Endothelial cell (in vitro differentiated cells): ENCODE measurements at regions not wholly inside any gene's neighbourhood (a gene's known extent, or its start where the extent isn't known, plus 50 kb on each side); places are given as distances from the start of the nearest gene placed in this dataset.

Source experiments
- DNase-seq: peaks from one replicate; pipeline ENCODE4 v3.0.0; 2021; ENCODE audit warnings: low spot score
- H3K27ac Mint-ChIP-seq: one replicate; pipeline ENCODE4 v1.8.0; 2021; ENCODE audit warnings: mixed read lengths, inconsistent platforms; ENCODE audit not compliant: unreplicated experiment
- H3K27me3 Mint-ChIP-seq: one replicate; pipeline ENCODE4 v1.8.0; 2021; ENCODE audit warnings: mild to moderate bottlenecking, moderate library complexity, mixed read lengths, inconsistent platforms; ENCODE audit not compliant: unreplicated experiment
- H3K36me3 Mint-ChIP-seq: one replicate; pipeline ENCODE4 v1.8.0; 2021; ENCODE audit warnings: mild to moderate bottlenecking, low read depth, mixed read lengths, inconsistent platforms; ENCODE audit not compliant: unreplicated experiment
- H3K4me1 Mint-ChIP-seq: one replicate; pipeline ENCODE4 v1.8.0; 2021; ENCODE audit warnings: mild to moderate bottlenecking, mixed read lengths, inconsistent platforms; ENCODE audit not compliant: unreplicated experiment
- H3K4me3 Mint-ChIP-seq: one replicate; pipeline ENCODE4 v1.8.0; 2021; ENCODE audit warnings: mild to moderate bottlenecking, mixed read lengths, inconsistent platforms; ENCODE audit not compliant: unreplicated experiment
- H3K9me3 Mint-ChIP-seq: one replicate; pipeline ENCODE4 v1.8.0; 2021; ENCODE audit warnings: mixed read lengths, inconsistent platforms; ENCODE audit not compliant: unreplicated experiment
- CTCF ChIP-seq: fragments of 200-600 bp; sonication (generic); IDR thresholded peaks from one replicate; pipeline ENCODE4 v1.5.0; 2021; ENCODE audit warnings: antibody characterized with exemption; ENCODE audit not compliant: unreplicated experiment

- Mint-ChIP-seq H3K27me3 (no peaks in the 10 kb centered on the region), H3K9me3 (no peaks in the 10 kb centered on the region), H3K36me3 (no peaks in the 10 kb centered on the region), H3K4me3 (no peak overlapping the region), H3K27ac (no peak overlapping the region), H3K4me1 (no peaks in the 10 kb centered on the region)
- DNase-seq: peak; percentile 24
- peak; percentile 89 for TF ChIP-seq CTCF
Observed at GRCh38 chr13:53782488-53782961, 753.9 kb downstream of the OLFM4 start.

- H3K27ac Mint-ChIP-seq: no peak overlapping the region
- no peak for TF ChIP-seq CTCF
- H3K36me3 Mint-ChIP-seq: no peaks in the 10 kb centered on the region
- no peaks in the 10 kb centered on the region for H3K9me3 Mint-ChIP-seq
- no peak overlapping the region for H3K4me3 Mint-ChIP-seq
- no peaks in the 10 kb centered on the region for H3K4me1 Mint-ChIP-seq
- no peaks in the 10 kb centered on the region for H3K27me3 Mint-ChIP-seq
- DNase-seq: no peak
Observed at GRCh38 chr13:53783471-53783870, 754.9 kb downstream of the OLFM4 start.

GRCh38 chr13:53788286-53788685, 759.7 kb downstream of the OLFM4 start:
- H3K4me1 Mint-ChIP-seq: no peaks in the 10 kb centered on the region

GRCh38 chr13:53800011-53800410, 771.4 kb downstream of the OLFM4 start:
- TF ChIP-seq CTCF: no peak
- Mint-ChIP-seq H3K4me3 (no peak overlapping the region), H3K36me3 (no peaks in the 10 kb centered on the region), H3K27me3 (peaks cover 3% of the 10 kb centered on the region), H3K9me3 (no peaks in the 10 kb centered on the region), H3K27ac (no peak overlapping the region), H3K4me1 (no peaks in the 10 kb centered on the region)
- no peak for DNase-seq

More at GRCh38 chr13:53788286-53788685, 759.7 kb downstream of the OLFM4 start:
- Mint-ChIP-seq H3K27ac (no peak overlapping the region), H3K36me3 (no peaks in the 10 kb centered on the region), H3K27me3 (no peaks in the 10 kb centered on the region), H3K4me3 (no peak overlapping the region), H3K9me3 (no peaks in the 10 kb centered on the region)
- TF ChIP-seq CTCF: no peak
- no peak for DNase-seq

- H3K27ac Mint-ChIP-seq: no peak overlapping the region
- no peak overlapping the region for H3K4me3 Mint-ChIP-seq
Observed at GRCh38 chr13:53807251-53807834, 778.7 kb downstream of the OLFM4 start.

More at GRCh38 chr13:53807251-53807834, 778.7 kb downstream of the OLFM4 start:
- Mint-ChIP-seq H3K36me3 (no peaks in the 10 kb centered on the region), H3K27me3 (peaks cover 1% of the 10 kb centered on the region), H3K4me1 (no peaks in the 10 kb centered on the region), H3K9me3 (no peaks in the 10 kb centered on the region)
- no peak for TF ChIP-seq CTCF
- no peak for DNase-seq
